ENCODE measurements at regions not wholly inside any gene's neighbourhood (a gene's known extent, or its start where the extent isn't known, plus 50 kb on each side); places are given as distances from the start of the nearest gene placed in this dataset.

DNA sequence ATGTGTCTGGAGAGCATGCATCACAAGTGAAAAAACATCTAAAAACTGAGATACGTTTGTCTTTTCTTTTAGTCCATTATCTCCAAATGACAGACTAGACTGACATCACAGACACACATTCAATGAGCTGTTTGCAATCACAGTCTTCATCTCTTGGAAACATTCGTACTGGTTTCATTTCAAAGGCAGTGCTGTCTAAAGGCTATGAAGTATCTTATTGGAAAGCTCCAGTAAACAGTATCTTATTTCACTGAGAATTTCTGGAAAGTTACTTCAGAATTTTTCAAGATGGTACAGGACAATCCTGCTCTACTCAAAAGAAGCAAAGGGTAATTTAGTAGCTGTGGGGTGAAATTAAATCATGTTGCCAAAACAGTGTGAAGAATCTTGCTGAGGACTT is 53.5 kb upstream of the TNFRSF19 start:
- TF ChIP-seq, protein P1, sequence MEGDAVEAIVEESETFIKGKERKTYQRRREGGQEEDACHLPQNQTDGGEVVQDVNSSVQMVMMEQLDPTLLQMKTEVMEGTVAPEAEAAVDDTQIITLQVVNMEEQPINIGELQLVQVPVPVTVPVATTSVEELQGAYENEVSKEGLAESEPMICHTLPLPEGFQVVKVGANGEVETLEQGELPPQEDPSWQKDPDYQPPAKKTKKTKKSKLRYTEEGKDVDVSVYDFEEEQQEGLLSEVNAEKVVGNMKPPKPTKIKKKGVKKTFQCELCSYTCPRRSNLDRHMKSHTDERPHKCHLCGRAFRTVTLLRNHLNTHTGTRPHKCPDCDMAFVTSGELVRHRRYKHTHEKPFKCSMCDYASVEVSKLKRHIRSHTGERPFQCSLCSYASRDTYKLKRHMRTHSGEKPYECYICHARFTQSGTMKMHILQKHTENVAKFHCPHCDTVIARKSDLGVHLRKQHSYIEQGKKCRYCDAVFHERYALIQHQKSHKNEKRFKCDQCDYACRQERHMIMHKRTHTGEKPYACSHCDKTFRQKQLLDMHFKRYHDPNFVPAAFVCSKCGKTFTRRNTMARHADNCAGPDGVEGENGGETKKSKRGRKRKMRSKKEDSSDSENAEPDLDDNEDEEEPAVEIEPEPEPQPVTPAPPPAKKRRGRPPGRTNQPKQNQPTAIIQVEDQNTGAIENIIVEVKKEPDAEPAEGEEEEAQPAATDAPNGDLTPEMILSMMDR (conservative IDR thresholded peaks at IDR 0.05): no peak
- H3K4me3 Mint-ChIP-seq: no peak overlapping the region
- no peaks in the 10 kb centered on the region for H3K27me3 Mint-ChIP-seq
- peaks cover 40% of the 10 kb centered on the region for H3K4me1 Mint-ChIP-seq (ENCODE audit: unreplicated experiment)
- H3K27ac Mint-ChIP-seq: no peak overlapping the region
- DNase-seq (ENCODE audit: extremely low spot score, unreplicated experiment): no peak
- H3K9me3 Mint-ChIP-seq: peaks cover 11% of the 10 kb centered on the region
- no peaks in the 10 kb centered on the region for H3K36me3 Mint-ChIP-seq

DNA sequence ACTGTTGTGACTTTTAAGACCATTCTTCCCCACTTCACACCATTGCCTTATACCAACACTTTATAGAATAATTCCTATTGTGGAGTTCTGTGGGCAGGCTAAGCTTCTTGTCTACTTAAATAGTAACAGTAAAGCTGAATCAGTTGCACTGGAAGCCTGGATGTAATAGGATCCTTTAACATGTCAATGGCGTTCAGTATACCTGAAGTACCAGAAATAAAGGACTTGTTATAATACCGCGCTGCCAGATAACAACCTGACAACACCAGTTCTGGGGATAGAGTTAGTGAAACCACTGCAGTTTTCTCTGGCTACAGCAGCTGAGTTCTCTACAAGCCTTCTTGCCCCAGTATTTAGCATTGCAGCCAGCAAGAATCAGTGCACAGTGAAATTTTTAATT is 52.0 kb upstream of the TNFRSF19 start:
- no peak for DNase-seq (ENCODE audit: extremely low spot score, unreplicated experiment)
- H3K4me3 Mint-ChIP-seq: no peak overlapping the region
- TF ChIP-seq, protein P1 (conservative IDR thresholded peaks at IDR 0.05): no peak
- no peaks in the 10 kb centered on the region for H3K36me3 Mint-ChIP-seq
- no peaks in the 10 kb centered on the region for H3K27me3 Mint-ChIP-seq
- H3K27ac Mint-ChIP-seq: no peak overlapping the region
- H3K9me3 Mint-ChIP-seq: peaks cover 11% of the 10 kb centered on the region
- peaks cover 34% of the 10 kb centered on the region for H3K4me1 Mint-ChIP-seq (ENCODE audit: unreplicated experiment)
